CD4-positive, alpha-beta memory T cell (primary cell): ENCODE measurements at regions not wholly inside any gene's neighbourhood (a gene's known extent, or its start where the extent isn't known, plus 50 kb on each side); places are given as distances from the start of the nearest gene placed in this dataset.

Source experiments
- CTCF ChIA-PET: fragments of 350-600 bp; sonication (Branson Sonifier 250); formaldehyde crosslinking; loops from one replicate; lab custom pipeline; 2021; ENCODE audit warnings: inconsistent platforms; ENCODE audit not compliant: partially characterized antibody; lab: Charles Lee
- POLR2A ChIA-PET: fragments of 350-600 bp; sonication (Branson Sonifier 250); formaldehyde crosslinking; loops from one replicate; lab custom pipeline; 2021; ENCODE audit not compliant: partially characterized antibody; lab: Charles Lee
- DNase-seq, 5 donors: peaks; one replicate each; pipeline versions ENCODE4 v3.0.0 to v3.0.0-alpha.2; 2020 to 2022; ENCODE audit warnings: mixed read lengths in 1 of 5
- H3K27ac ChIP-seq: one replicate; pipeline ENCODE4 v1.7.0; 2013; ENCODE audit warnings: low read depth, low read length
- H3K27me3 ChIP-seq: 2 replicates; pipeline ENCODE4 v1.7.0; 2013; ENCODE audit warnings: mild to moderate bottlenecking, low read length, moderate library complexity; ENCODE audit not compliant: insufficient read depth
- H3K36me3 ChIP-seq: 2 replicates; pipeline ENCODE4 v1.7.0; 2013; ENCODE audit warnings: mild to moderate bottlenecking, low read length, moderate library complexity; ENCODE audit not compliant: insufficient read depth
- H3K4me1 ChIP-seq: 2 replicates; pipeline ENCODE4 v1.7.0; 2013; ENCODE audit warnings: mild to moderate bottlenecking, low read length, moderate library complexity; ENCODE audit not compliant: insufficient read depth
- H3K4me3 ChIP-seq, 2 donors: one replicate each; pipeline ENCODE4 v1.7.0; 2013; ENCODE audit warnings: low read length in 2 of 2, mild to moderate bottlenecking in 1 of 2
- H3K9me3 ChIP-seq, 2 donors: one replicate each; pipeline ENCODE4 v1.7.0; 2013; ENCODE audit warnings: low read length in 2 of 2, control low read depth in 1 of 2; ENCODE audit not compliant: control insufficient read depth in 1 of 2
- H3K27ac Mint-ChIP-seq, 7 donors: one replicate each; pipeline ENCODE4 v1.8.0; 2020 to 2021; ENCODE audit warnings: mixed read lengths in 7 of 7, mild to moderate bottlenecking in 6 of 7, inconsistent platforms in 3 of 7, moderate library complexity in 3 of 7
- H3K27me3 Mint-ChIP-seq, 2 donors: one replicate each; pipeline ENCODE4 v1.8.0; 2020 to 2021; ENCODE audit warnings: mixed read lengths in 2 of 2
- H3K36me3 Mint-ChIP-seq, 2 donors: one replicate each; pipeline ENCODE4 v1.8.0; 2020 to 2021; ENCODE audit warnings: mixed read lengths in 2 of 2, inconsistent platforms in 1 of 2, mild to moderate bottlenecking in 1 of 2
- H3K4me1 Mint-ChIP-seq, 4 donors: one replicate each; pipeline ENCODE4 v1.8.0; 2020 to 2021; ENCODE audit warnings: mixed read lengths in 4 of 4, mild to moderate bottlenecking in 1 of 4
- H3K4me3 Mint-ChIP-seq, 8 donors: one replicate each; pipeline ENCODE4 v1.8.0; 2020 to 2021; ENCODE audit warnings: mixed read lengths in 8 of 8, mild to moderate bottlenecking in 7 of 8, moderate library complexity in 6 of 8, inconsistent platforms in 3 of 8
- H3K9me3 Mint-ChIP-seq, 8 donors: one replicate each; pipeline ENCODE4 v1.8.0; 2020 to 2021; ENCODE audit warnings: mixed read lengths in 8 of 8, mild to moderate bottlenecking in 5 of 8, inconsistent platforms in 3 of 8, moderate library complexity in 1 of 8
- intact Hi-C: fragments of 100-400 bp; cut with micrococcal nuclease; formaldehyde crosslinking; loops from one replicate; pipeline ENCODE4 v1.15.1; 2023

DNA sequence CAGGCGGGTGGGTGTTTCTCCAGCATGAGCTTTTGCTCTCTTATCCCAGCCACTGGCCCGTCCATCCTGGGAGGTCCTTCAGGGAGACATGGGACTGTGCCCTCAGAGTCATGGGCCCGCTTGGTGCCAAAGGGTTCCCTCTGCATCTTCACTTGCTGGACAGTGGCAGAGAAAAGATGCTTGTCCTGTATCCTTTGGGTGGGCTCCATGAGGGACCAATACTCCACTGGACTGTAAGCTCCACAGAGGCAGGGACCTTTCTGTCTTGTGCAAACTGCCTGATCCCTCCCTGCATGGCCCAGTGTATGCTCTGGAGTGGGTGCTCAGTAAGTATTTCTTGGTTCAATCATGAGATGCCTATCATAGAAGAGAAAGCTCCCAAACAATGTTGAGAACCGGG, 184.8 kb upstream of the WSCD1 start:
- H3K27me3 Mint-ChIP-seq = peaks cover 20% of the 10 kb centered on the region in 2 donors
- H3K27ac Mint-ChIP-seq = no peak overlapping the region
- no peaks in the 10 kb centered on the region for H3K36me3 ChIP-seq
- intact Hi-C loops = no loop called here
- no peak overlapping the region for H3K4me3 Mint-ChIP-seq
- H3K27me3 ChIP-seq = no peaks in the 10 kb centered on the region
- DNase-seq = no peak
- H3K36me3 Mint-ChIP-seq = no peaks in the 10 kb centered on the region
- no peak overlapping the region for H3K4me3 ChIP-seq
- no peaks in the 10 kb centered on the region for H3K4me1 ChIP-seq
- H3K4me1 Mint-ChIP-seq = no peaks in the 10 kb centered on the region
- H3K9me3 Mint-ChIP-seq = peaks cover 0 to 8% (median 6%) of the 10 kb centered on the region in 8 donors
- H3K9me3 ChIP-seq = no peaks in the 10 kb centered on the region
- no peak overlapping the region for H3K27ac ChIP-seq
- POLR2A ChIA-PET = no interaction called here
- CTCF ChIA-PET = no interaction called here

DNA sequence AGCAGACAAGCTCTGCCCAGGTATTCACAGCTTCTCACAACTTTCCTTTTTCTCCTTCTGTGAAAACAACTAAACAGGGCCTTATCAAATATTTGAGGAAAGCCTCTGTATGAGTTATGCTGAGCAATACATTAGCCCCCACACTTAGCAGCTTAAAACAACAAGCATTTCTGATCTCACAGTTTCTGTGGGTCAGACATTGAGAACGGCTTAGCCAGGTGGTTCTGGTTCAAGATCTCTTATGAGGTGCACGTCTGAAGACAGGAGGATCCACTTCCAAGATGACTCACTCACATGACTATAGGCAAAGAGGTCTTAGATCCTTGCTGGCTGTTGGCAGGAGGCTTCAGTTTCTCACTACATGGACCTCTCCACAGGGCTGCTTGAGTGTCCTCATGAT, 181.4 kb upstream of the WSCD1 start:
- peaks cover 25 to 29% of the 10 kb centered on the region in 2 donors for H3K27me3 Mint-ChIP-seq
- Histone ChIP-seq H3K36me3 (no peaks in the 10 kb centered on the region), H3K27me3 (no peaks in the 10 kb centered on the region), H3K4me1 (no peaks in the 10 kb centered on the region), H3K27ac (no peak overlapping the region), H3K4me3 (no peak overlapping the region), H3K9me3 (no peaks in the 10 kb centered on the region)
- H3K36me3 Mint-ChIP-seq = no peaks in the 10 kb centered on the region
- no peaks in the 10 kb centered on the region for H3K4me1 Mint-ChIP-seq
- DNase-seq = no peak
- intact Hi-C loops = no loop called here
- POLR2A ChIA-PET = no interaction called here
- CTCF ChIA-PET = no interaction called here
- H3K27ac Mint-ChIP-seq = no peak overlapping the region
- peaks cover 0 to 9% (median 7%) of the 10 kb centered on the region in 8 donors for H3K9me3 Mint-ChIP-seq
- H3K4me3 Mint-ChIP-seq = no peak overlapping the region

DNA sequence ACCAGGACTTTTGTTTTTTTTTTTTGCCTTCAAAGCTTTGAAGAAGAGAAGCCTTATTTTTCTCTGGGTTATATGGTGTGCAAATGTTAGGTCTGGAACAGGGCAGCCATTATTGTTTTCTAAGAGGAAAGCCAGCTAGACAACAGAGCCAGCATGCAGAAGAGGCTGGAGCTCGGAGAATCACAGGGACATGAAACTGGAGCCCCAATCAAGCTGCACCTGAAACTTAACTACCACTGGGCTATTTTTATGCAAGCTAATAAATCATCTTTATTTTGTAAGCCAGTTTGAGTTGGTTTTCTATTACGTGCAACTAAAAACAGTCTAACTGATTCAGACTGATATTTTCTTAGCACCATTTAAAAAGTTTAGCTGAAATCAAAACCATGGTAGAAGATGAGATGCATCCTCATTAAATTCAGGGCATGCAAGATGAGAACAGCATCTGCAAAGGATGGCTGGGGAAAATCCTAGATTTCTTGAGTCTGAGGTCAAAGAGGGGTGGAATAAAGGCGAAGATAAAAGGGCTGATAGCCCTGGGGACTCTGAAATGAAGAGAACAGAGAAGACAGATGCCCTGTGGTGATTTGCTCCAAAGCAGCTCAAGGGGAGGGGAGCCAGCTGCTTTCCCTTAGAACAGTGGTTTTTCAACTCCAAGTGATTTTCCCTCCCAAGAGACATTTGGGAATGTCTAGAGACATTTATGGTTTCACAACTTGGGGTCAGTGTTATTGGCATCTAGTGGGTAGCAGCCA, 177.1 kb upstream of the WSCD1 start:
- POLR2A ChIA-PET = no interaction called here
- H3K4me1 Mint-ChIP-seq = peaks cover 0 to 9% (median 8%) of the 10 kb centered on the region in 4 donors
- H3K36me3 Mint-ChIP-seq = no peaks in the 10 kb centered on the region
- Histone ChIP-seq H3K9me3 (no peaks in the 10 kb centered on the region), H3K27me3 (peaks cover 3% of the 10 kb centered on the region), H3K27ac (no peak overlapping the region), H3K36me3 (no peaks in the 10 kb centered on the region), H3K4me1 (no peaks in the 10 kb centered on the region), H3K4me3 (no peak overlapping the region)
- DNase-seq = no peak
- intact Hi-C loops = no loop called here
- peaks cover 0 to 9% (median 7%) of the 10 kb centered on the region in 8 donors for H3K9me3 Mint-ChIP-seq
- CTCF ChIA-PET = no interaction called here
- peaks cover 29 to 36% of the 10 kb centered on the region in 2 donors for H3K27me3 Mint-ChIP-seq
- H3K27ac Mint-ChIP-seq = no peak overlapping the region
- no peak overlapping the region for H3K4me3 Mint-ChIP-seq

DNA sequence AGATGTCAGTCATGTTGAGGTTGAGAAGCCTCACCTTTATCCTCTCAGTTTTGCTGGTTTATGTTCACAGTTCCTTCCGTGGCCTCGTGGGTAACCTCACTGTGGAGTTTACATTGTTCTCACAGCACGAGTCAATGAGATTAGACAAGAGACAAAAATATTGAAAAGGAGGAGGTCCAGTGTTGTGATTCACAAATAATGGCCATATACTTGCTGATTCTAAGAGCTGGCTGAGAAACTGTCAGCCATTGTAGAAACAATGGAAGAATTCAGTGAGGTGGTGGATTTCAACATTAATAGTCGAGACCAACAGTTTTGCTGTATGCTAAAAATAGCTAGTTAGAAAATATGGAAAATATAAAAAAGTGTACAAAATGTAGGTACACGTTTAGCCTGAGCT, 176.4 kb upstream of the WSCD1 start:
- H3K36me3 Mint-ChIP-seq = no peaks in the 10 kb centered on the region
- peaks cover 27 to 33% of the 10 kb centered on the region in 2 donors for H3K27me3 Mint-ChIP-seq
- H3K4me3 ChIP-seq = no peak overlapping the region
- ChIA-PET POLR2A (no interaction called here), CTCF (no interaction called here)
- H3K9me3 Mint-ChIP-seq = peaks cover 0 to 9% (median 7%) of the 10 kb centered on the region in 8 donors
- H3K36me3 ChIP-seq = no peaks in the 10 kb centered on the region
- no peaks in the 10 kb centered on the region for H3K9me3 ChIP-seq
- no peak overlapping the region for H3K27ac Mint-ChIP-seq
- H3K27ac ChIP-seq = no peak overlapping the region
- DNase-seq = no peak
- H3K4me3 Mint-ChIP-seq = no peak overlapping the region
- intact Hi-C loops = no loop called here
- peaks cover 3% of the 10 kb centered on the region for H3K27me3 ChIP-seq
- H3K4me1 Mint-ChIP-seq = peaks cover 0 to 9% (median 8%) of the 10 kb centered on the region in 4 donors
- H3K4me1 ChIP-seq = no peaks in the 10 kb centered on the region

DNA sequence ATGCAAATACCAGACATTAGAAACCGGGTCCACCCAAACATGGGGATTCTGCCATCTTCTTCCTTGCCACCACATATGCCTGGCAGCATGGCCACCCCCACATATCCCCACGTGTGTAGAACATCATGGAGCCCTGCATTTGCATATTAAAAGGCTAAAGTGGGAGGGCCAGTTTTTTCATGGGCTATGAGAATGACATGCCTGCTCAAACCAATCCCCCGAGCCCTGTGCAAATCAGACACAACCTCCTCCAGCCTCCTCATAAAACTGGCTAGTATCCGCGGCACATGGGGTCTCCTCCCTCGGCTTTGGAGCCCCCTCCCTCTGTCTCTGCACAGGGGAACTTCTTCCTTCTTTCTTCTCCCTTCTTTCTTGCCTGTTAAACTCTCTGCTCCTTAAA, 174.9 kb upstream of the WSCD1 start:
- Mint-ChIP-seq H3K4me1 (peaks cover 0 to 9% (median 8%) of the 10 kb centered on the region in 4 donors), H3K36me3 (no peaks in the 10 kb centered on the region), H3K27ac (no peak overlapping the region), H3K9me3 (peaks cover 0 to 2% (median 2%) of the 10 kb centered on the region in 8 donors), H3K4me3 (no peak overlapping the region), H3K27me3 (peaks cover 20 to 29% of the 10 kb centered on the region in 2 donors)
- DNase-seq = no peak
- intact Hi-C loops = no loop called here
- Histone ChIP-seq H3K27ac (no peak overlapping the region), H3K36me3 (no peaks in the 10 kb centered on the region), H3K4me1 (no peaks in the 10 kb centered on the region), H3K4me3 (no peak overlapping the region), H3K27me3 (peaks cover 3% of the 10 kb centered on the region), H3K9me3 (no peaks in the 10 kb centered on the region)
- CTCF ChIA-PET = no interaction called here
- POLR2A ChIA-PET = no interaction called here

DNA sequence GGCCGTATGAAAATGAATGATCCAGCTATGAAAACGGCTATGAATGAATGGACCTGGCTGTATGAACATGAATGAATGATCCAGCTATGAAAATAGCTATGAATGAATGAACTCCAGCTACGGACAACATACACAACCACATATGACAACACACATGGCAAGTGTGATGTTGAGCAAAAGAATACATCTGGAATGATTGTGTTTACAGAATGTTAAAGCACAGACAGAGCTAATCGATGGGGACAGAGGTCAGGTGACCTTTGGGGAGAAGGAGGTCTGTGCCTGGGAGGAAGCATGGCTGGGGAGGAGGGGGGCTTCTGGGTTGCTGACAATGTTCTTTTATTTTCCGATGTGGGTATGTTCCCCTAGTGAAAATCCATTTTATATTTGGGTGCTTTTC, 174.0 kb upstream of the WSCD1 start:
- CTCF ChIA-PET = no interaction called here

DNA sequence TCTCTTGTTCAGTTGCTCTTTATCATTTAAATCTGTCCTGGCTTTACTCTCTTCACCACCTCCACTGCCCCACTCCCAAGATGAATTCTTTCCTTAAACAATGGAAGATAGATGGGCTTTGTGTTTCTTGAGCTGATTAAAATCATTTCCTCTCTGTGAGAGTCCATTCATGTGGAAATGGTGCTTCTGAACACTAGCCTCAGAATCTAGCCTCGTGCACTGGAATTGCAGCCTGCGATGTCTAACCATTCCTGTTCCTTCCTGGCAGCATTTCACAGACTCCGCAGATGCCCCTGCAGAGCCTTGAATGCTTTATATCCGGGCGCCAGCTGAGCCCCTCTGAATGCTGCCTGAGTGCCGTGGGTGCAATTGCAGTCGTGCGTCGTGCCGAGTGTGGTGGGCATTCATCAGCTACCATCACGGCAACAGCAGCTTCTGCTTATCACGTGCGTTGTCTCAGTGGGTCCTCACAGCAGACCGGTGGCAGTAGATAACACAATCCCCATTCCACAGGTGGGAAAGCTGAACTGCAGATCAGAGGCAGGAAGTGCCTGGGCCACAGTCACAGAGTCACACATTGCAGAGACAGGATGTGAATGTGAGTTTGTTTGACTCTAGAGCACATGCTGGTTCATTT, 172.8 kb upstream of the WSCD1 start:
- Histone ChIP-seq H3K9me3 (no peaks in the 10 kb centered on the region), H3K4me3 (no peak overlapping the region), H3K4me1 (no peaks in the 10 kb centered on the region), H3K36me3 (no peaks in the 10 kb centered on the region), H3K27me3 (peaks cover 3% of the 10 kb centered on the region), H3K27ac (no peak overlapping the region)
- POLR2A ChIA-PET = no interaction called here
- peaks cover 0 to 2% (median 0%) of the 10 kb centered on the region in 8 donors for H3K9me3 Mint-ChIP-seq
- DNase-seq = no peak
- H3K27me3 Mint-ChIP-seq = peaks cover 15 to 26% of the 10 kb centered on the region in 2 donors
- CTCF ChIA-PET = no interaction called here
- peak overlapping the region in 3 of 8 donors; percentile 7 to 46 (median 14) for H3K4me3 Mint-ChIP-seq
- no peaks in the 10 kb centered on the region for H3K36me3 Mint-ChIP-seq
- intact Hi-C loops = no loop called here
- peaks cover 0 to 9% (median 8%) of the 10 kb centered on the region in 4 donors for H3K4me1 Mint-ChIP-seq
- no peak overlapping the region for H3K27ac Mint-ChIP-seq

More for the DNA sequence above, 174.0 kb upstream of the WSCD1 start:
- H3K27ac ChIP-seq = no peak overlapping the region
- no peak overlapping the region for H3K4me3 ChIP-seq
- no peaks in the 10 kb centered on the region for H3K36me3 ChIP-seq
- intact Hi-C loops = no loop called here
- H3K9me3 Mint-ChIP-seq = no peaks in the 10 kb centered on the region
- H3K27me3 ChIP-seq = peaks cover 3% of the 10 kb centered on the region
- peaks cover 20 to 29% of the 10 kb centered on the region in 2 donors for H3K27me3 Mint-ChIP-seq
- H3K27ac Mint-ChIP-seq = no peak overlapping the region
- peaks cover 0 to 9% (median 8%) of the 10 kb centered on the region in 4 donors for H3K4me1 Mint-ChIP-seq
- H3K9me3 ChIP-seq = no peaks in the 10 kb centered on the region
- H3K4me3 Mint-ChIP-seq = no peak overlapping the region
- POLR2A ChIA-PET = no interaction called here
- no peak for DNase-seq
- no peaks in the 10 kb centered on the region for H3K36me3 Mint-ChIP-seq
- no peaks in the 10 kb centered on the region for H3K4me1 ChIP-seq
